IgD-negative memory B cell (primary cell): ENCODE measurements at regions not wholly inside any gene's neighbourhood (a gene's known extent, or its start where the extent isn't known, plus 50 kb on each side); places are given as distances from the start of the nearest gene placed in this dataset.

Experiments
- H3K27ac Mint-ChIP-seq, 3 donors: one replicate each; pipeline ENCODE4 v1.8.0; 2020 to 2022; ENCODE audit warnings: mild to moderate bottlenecking in 3 of 3, mixed read lengths in 3 of 3, moderate library complexity in 1 of 3
- H3K27me3 Mint-ChIP-seq: one replicate; pipeline ENCODE4 v1.8.0; 2021; ENCODE audit warnings: mixed read lengths
- H3K36me3 Mint-ChIP-seq: one replicate; pipeline ENCODE4 v1.8.0; 2020; ENCODE audit warnings: mild to moderate bottlenecking, mixed read lengths
- H3K4me1 Mint-ChIP-seq, 3 donors: one replicate each; pipeline ENCODE4 v1.8.0; 2020 to 2022; ENCODE audit warnings: mixed read lengths in 3 of 3, mild to moderate bottlenecking in 1 of 3
- H3K4me3 Mint-ChIP-seq, 4 donors: one replicate each; pipeline ENCODE4 v1.8.0; 2020 to 2022; ENCODE audit warnings: mild to moderate bottlenecking in 4 of 4, mixed read lengths in 4 of 4, moderate library complexity in 3 of 4
- H3K9me3 Mint-ChIP-seq, 3 donors: one replicate each; pipeline ENCODE4 v1.8.0; 2020 to 2021; ENCODE audit warnings: mixed read lengths in 3 of 3, mild to moderate bottlenecking in 1 of 3

DNA sequence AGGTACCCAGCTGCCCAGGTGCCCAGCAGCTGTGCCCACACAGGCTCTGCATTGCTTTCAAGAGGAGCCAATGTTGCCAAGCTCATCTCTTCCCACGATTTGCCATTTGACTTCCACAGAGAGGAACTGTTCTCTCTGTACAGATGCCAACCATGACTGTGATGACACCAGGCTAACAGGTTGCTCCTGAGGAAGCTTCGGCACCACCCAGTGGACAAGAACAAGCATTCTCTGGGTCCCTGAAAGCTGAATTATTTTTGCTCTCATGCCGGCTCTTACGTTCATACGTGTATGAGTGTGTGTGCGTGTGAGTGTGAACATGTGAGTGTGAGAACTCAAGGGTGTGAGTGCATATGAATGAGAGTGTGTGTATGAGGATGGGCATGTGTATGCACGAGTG, 535.2 kb downstream of the LIG4 start:
- no peaks in the 10 kb centered on the region for H3K36me3 Mint-ChIP-seq
- H3K4me3 Mint-ChIP-seq: no peak overlapping the region
- no peak overlapping the region for H3K27ac Mint-ChIP-seq
- H3K9me3 Mint-ChIP-seq: peaks cover 0 to 5% (median 2%) of the 10 kb centered on the region in 3 donors
- H3K4me1 Mint-ChIP-seq: no peaks in the 10 kb centered on the region
- H3K27me3 Mint-ChIP-seq: no peaks in the 10 kb centered on the region

- H3K36me3 Mint-ChIP-seq: no peaks in the 10 kb centered on the region
- no peak overlapping the region for H3K4me3 Mint-ChIP-seq
- H3K4me1 Mint-ChIP-seq: no peaks in the 10 kb centered on the region
- no peaks in the 10 kb centered on the region for H3K27me3 Mint-ChIP-seq
- H3K27ac Mint-ChIP-seq: no peak overlapping the region
- peaks cover 0 to 2% (median 0%) of the 10 kb centered on the region in 3 donors for H3K9me3 Mint-ChIP-seq
Measured at GRCh38 chr13:107678075-107678689, 537.2 kb downstream of the LIG4 start.

- no peaks in the 10 kb centered on the region for H3K27me3 Mint-ChIP-seq
- no peaks in the 10 kb centered on the region for H3K36me3 Mint-ChIP-seq
- H3K4me1 Mint-ChIP-seq: no peaks in the 10 kb centered on the region
- H3K4me3 Mint-ChIP-seq: no peak overlapping the region
- H3K9me3 Mint-ChIP-seq: peaks cover 0 to 4% (median 4%) of the 10 kb centered on the region in 3 donors
- H3K27ac Mint-ChIP-seq: no peak overlapping the region
Measured at GRCh38 chr13:107675847-107676550, 539.3 kb downstream of the LIG4 start.

- H3K4me1 Mint-ChIP-seq: no peaks in the 10 kb centered on the region
- H3K4me3 Mint-ChIP-seq: no peak overlapping the region
- no peaks in the 10 kb centered on the region for H3K36me3 Mint-ChIP-seq
- H3K9me3 Mint-ChIP-seq: peaks cover 5 to 9% (median 9%) of the 10 kb centered on the region in 3 donors
- H3K27ac Mint-ChIP-seq: no peak overlapping the region
- H3K27me3 Mint-ChIP-seq: no peaks in the 10 kb centered on the region
Measured at GRCh38 chr13:107669391-107669993, 545.8 kb downstream of the LIG4 start.

DNA sequence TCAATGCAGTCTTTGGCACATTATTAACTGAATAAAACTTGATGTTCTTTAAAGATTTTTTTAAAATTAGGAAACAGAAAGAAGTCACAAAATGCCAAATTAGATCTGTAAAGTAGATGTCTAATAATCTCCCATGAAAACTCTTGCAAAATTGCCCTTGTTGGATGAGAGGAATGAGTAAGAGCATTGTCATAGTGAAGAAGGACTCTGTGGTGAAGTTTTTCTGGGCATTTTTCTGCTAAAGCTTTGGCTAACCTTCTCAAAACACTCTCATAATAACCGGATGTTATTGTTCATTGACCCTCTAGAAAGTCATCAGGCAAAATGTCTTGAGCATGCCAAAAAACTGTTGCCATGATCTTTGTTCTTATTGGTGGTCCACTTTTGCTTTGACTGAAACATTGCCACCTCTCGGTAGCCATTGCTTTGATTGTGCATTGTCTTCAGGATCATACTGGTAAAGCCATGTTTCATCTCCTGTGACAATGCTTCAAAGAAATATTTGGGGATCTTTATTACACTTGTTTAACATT, 549.3 kb downstream of the LIG4 start:
- Mint-ChIP-seq H3K9me3 (peaks cover 7 to 11% (median 10%) of the 10 kb centered on the region in 3 donors), H3K27me3 (no peaks in the 10 kb centered on the region), H3K4me1 (no peaks in the 10 kb centered on the region), H3K4me3 (no peak overlapping the region), H3K36me3 (no peaks in the 10 kb centered on the region), H3K27ac (no peak overlapping the region)

GRCh38 chr13:107650081-107650701, 565.1 kb downstream of the LIG4 start:
- Mint-ChIP-seq H3K27me3 (peaks cover 2% of the 10 kb centered on the region), H3K4me3 (no peak overlapping the region), H3K9me3 (peaks cover 0 to 9% (median under 1%) of the 10 kb centered on the region in 3 donors), H3K27ac (no peak overlapping the region), H3K36me3 (no peaks in the 10 kb centered on the region), H3K4me1 (no peaks in the 10 kb centered on the region)

DNA sequence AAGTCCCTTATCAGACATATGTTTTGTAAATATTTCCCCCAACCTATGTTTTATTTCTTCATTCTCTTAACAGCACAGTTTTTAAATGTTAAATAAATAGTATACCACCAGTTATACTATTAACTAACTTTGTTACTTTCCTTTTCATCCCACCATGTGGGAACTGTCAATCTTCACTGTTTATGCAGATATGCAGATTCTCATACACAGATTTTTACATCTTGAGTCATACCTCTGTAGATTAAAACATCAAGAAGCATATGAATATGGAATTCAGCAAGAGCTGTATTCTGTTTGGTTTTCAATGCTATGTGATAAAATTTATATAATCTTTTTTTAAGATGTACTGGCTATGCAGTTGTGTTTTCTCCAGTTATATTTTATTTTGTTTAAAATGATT, 566.3 kb downstream of the LIG4 start:
- Mint-ChIP-seq H3K36me3 (no peaks in the 10 kb centered on the region), H3K27me3 (peaks cover 2% of the 10 kb centered on the region), H3K4me1 (no peaks in the 10 kb centered on the region), H3K9me3 (peaks cover 2 to 11% (median 2%) of the 10 kb centered on the region in 3 donors), H3K27ac (no peak overlapping the region), H3K4me3 (no peak overlapping the region)

GRCh38 chr13:107644136-107644535, 571.2 kb downstream of the LIG4 start:
- Mint-ChIP-seq H3K36me3 (no peaks in the 10 kb centered on the region), H3K27me3 (peaks cover 2% of the 10 kb centered on the region), H3K4me3 (no peak overlapping the region), H3K4me1 (no peaks in the 10 kb centered on the region), H3K27ac (no peak overlapping the region), H3K9me3 (peaks cover 2 to 12% (median 5%) of the 10 kb centered on the region in 3 donors)

- H3K27ac Mint-ChIP-seq: no peak overlapping the region
- no peak overlapping the region for H3K4me3 Mint-ChIP-seq
- peaks cover 2% of the 10 kb centered on the region for H3K27me3 Mint-ChIP-seq
Measured at GRCh38 chr13:107643615-107644014, 571.7 kb downstream of the LIG4 start.

GRCh38 chr13:107642831-107643230, 572.5 kb downstream of the LIG4 start:
- no peak overlapping the region for H3K4me3 Mint-ChIP-seq
- peaks cover 2 to 12% (median 6%) of the 10 kb centered on the region in 3 donors for H3K9me3 Mint-ChIP-seq
- no peaks in the 10 kb centered on the region for H3K36me3 Mint-ChIP-seq
- no peaks in the 10 kb centered on the region for H3K4me1 Mint-ChIP-seq
- no peak overlapping the region for H3K27ac Mint-ChIP-seq
- H3K27me3 Mint-ChIP-seq: no peaks in the 10 kb centered on the region

More at GRCh38 chr13:107643615-107644014, 571.7 kb downstream of the LIG4 start:
- Mint-ChIP-seq H3K4me1 (no peaks in the 10 kb centered on the region), H3K36me3 (no peaks in the 10 kb centered on the region), H3K9me3 (peaks cover 2 to 12% (median 6%) of the 10 kb centered on the region in 3 donors)

GRCh38 chr13:107641574-107641973, 573.8 kb downstream of the LIG4 start:
- no peaks in the 10 kb centered on the region for H3K4me1 Mint-ChIP-seq
- no peak overlapping the region for H3K4me3 Mint-ChIP-seq
- H3K36me3 Mint-ChIP-seq: no peaks in the 10 kb centered on the region
- H3K27me3 Mint-ChIP-seq: no peaks in the 10 kb centered on the region
- peaks cover 2 to 12% (median 6%) of the 10 kb centered on the region in 3 donors for H3K9me3 Mint-ChIP-seq
- no peak overlapping the region for H3K27ac Mint-ChIP-seq

DNA sequence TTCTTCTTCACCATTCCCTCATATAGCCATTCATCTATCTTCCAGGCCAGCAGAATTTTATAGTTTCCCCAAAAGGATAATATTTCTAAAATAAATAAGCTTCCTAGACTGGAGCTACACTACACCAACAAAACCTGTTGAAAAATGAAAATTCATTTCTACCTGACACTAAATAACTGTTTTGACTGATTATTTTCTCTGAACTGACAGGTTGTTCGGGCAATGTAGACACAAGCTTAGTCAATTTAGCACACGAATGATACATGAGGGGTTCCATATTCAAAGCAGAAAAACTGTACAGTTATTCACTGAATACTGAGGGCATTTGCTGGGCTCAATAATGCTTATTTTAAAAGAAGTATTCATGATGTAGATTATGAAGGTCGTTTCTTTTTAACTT, 589.7 kb downstream of the LIG4 start:
- H3K27me3 Mint-ChIP-seq: no peaks in the 10 kb centered on the region
- H3K36me3 Mint-ChIP-seq: no peaks in the 10 kb centered on the region
- H3K4me3 Mint-ChIP-seq: no peak overlapping the region
- H3K27ac Mint-ChIP-seq: no peak overlapping the region
- no peaks in the 10 kb centered on the region for H3K4me1 Mint-ChIP-seq
- H3K9me3 Mint-ChIP-seq: peaks cover 7 to 22% (median 7%) of the 10 kb centered on the region in 3 donors

- no peaks in the 10 kb centered on the region for H3K36me3 Mint-ChIP-seq
- H3K27me3 Mint-ChIP-seq: no peaks in the 10 kb centered on the region
- no peak overlapping the region for H3K27ac Mint-ChIP-seq
- no peak overlapping the region for H3K4me3 Mint-ChIP-seq
- H3K9me3 Mint-ChIP-seq: peaks cover 3 to 8% (median 5%) of the 10 kb centered on the region in 3 donors
- no peaks in the 10 kb centered on the region for H3K4me1 Mint-ChIP-seq
Measured at GRCh38 chr13:107617527-107617926, 597.8 kb downstream of the LIG4 start.

DNA sequence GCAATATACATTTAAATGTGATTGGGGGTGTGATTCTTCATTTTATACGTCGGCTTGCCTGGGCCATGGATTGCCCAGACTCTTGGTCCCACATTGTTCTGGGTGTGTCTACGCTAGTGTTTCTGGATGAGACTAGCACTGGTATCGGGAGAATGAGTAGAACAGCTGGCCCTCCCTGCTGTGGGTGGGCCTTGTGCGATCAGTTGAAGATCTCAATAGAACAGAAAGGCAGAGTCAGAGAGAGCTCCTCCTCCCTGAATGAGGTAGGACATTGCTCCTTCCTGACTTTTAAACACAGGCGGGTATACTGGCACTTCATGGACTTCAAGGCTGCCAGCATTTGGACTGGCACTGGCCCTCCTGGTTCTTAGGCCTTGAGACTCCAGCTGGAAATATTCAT, 603.0 kb downstream of the LIG4 start:
- peaks cover 0 to 10% (median 0%) of the 10 kb centered on the region in 3 donors for H3K9me3 Mint-ChIP-seq
- no peak overlapping the region for H3K27ac Mint-ChIP-seq
- no peaks in the 10 kb centered on the region for H3K27me3 Mint-ChIP-seq
- H3K4me1 Mint-ChIP-seq: no peaks in the 10 kb centered on the region
- no peaks in the 10 kb centered on the region for H3K36me3 Mint-ChIP-seq
- H3K4me3 Mint-ChIP-seq: no peak overlapping the region

DNA sequence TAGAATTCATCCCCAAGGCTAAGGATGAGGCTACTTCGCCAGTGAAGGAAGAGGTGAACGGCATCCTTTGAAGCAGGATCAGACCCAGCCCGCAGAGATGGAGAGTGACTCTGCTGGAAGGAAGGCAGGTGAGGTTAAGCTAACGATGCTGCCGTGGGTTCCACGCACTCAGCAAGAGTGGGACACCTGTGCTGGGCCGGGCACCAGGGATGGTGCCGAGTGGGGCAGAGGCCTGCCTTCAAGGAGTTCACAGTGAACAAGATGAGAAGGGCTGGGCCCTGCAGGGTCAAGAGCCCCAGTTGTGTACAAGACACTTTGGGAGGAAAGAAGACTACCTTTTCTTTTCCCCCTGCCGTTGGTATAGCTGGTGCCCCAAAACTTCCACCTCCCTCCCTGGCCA, 606.6 kb downstream of the LIG4 start:
- Mint-ChIP-seq H3K4me1 (no peaks in the 10 kb centered on the region), H3K27me3 (no peaks in the 10 kb centered on the region), H3K4me3 (peak overlapping the region in 1 of 4 donors; percentile 5), H3K36me3 (no peaks in the 10 kb centered on the region), H3K27ac (no peak overlapping the region), H3K9me3 (peaks cover 0 to 5% (median 5%) of the 10 kb centered on the region in 3 donors)
